PC-9 (cell line): ENCODE measurements at regions not wholly inside any gene's neighbourhood (a gene's known extent, or its start where the extent isn't known, plus 50 kb on each side); places are given as distances from the start of the nearest gene placed in this dataset.

Experiments
- BruUV-seq: library from RNA; stranded (reverse); fragments of 400-500 nt; replicated peaks from 2 replicates; lab custom pipeline; 2021; lab: Mats Ljungman, UMichigan
- CTCF ChIA-PET: fragments of 300-600 bp; sonication (Branson Sonifier 250); formaldehyde crosslinking; loops from one replicate; lab custom pipeline; 2022; ENCODE audit warnings: antibody characterized with exemption; lab: Charles Lee
- POLR2A ChIA-PET: fragments of 300-600 bp; sonication (Branson Sonifier 250); formaldehyde crosslinking; loops from one replicate; lab custom pipeline; 2022; ENCODE audit warnings: antibody characterized with exemption; ENCODE audit not compliant: unreplicated experiment; lab: Charles Lee
- DNase-seq, 2 experiments: peaks; one replicate each; pipeline versions ENCODE4 v3.0.0 to v3.0.0-alpha.2; 2015 to 2022; ENCODE audit warnings: mixed read lengths in 1 of 2
- H2AFZ ChIP-seq: fragments of 200-600 bp; sonication (generic); 2 replicates; pipeline ENCODE4 v1.8.1; 2017; ENCODE audit warnings: antibody characterized with exemption
- H3F3A ChIP-seq: fragments of 200-600 bp; sonication (generic); 2 replicates; pipeline ENCODE4 v1.8.1; 2017; ENCODE audit warnings: antibody characterized with exemption, mild to moderate bottlenecking, low read depth; ENCODE audit not compliant: insufficient read depth
- H3K27ac ChIP-seq: fragments of 200-600 bp; sonication (generic); 2 replicates; pipeline ENCODE4 v1.6.1; 2016; ENCODE audit warnings: mixed run types
- H3K27me3 ChIP-seq: fragments of 200-600 bp; sonication (generic); 2 replicates; pipeline ENCODE4 v1.6.1; 2016; ENCODE audit warnings: low read depth, mixed run types; ENCODE audit not compliant: insufficient read depth
- H3K36me3 ChIP-seq: fragments of 200-600 bp; sonication (generic); 2 replicates; pipeline ENCODE4 v1.6.1; 2016; ENCODE audit warnings: low read depth, mixed run types
- H3K4me1 ChIP-seq: fragments of 200-600 bp; sonication (generic); replicated peaks from 2 replicates; pipeline ENCODE4 v1.6.1; 2016; ENCODE audit warnings: mixed run types; ENCODE audit not compliant: insufficient read depth
- H3K4me2 ChIP-seq: fragments of 200-600 bp; sonication (generic); 2 replicates; pipeline ENCODE4 v1.6.1; 2017; ENCODE audit warnings: mixed run types
- H3K4me3 ChIP-seq: fragments of 200-600 bp; sonication (generic); 2 replicates; pipeline ENCODE4 v1.6.1; 2016; ENCODE audit warnings: mixed run types
- H3K79me2 ChIP-seq: fragments of 200-600 bp; sonication (generic); 2 replicates; pipeline ENCODE4 v1.6.1; 2017; ENCODE audit warnings: low read depth, mixed run types
- H3K9me2 ChIP-seq: fragments of 200-600 bp; sonication (generic); 2 replicates; pipeline ENCODE4 v1.8.1; 2017; ENCODE audit warnings: mild to moderate bottlenecking; ENCODE audit not compliant: insufficient read depth
- H3K9me3 ChIP-seq: fragments of 200-600 bp; sonication (generic); 2 replicates; pipeline ENCODE4 v1.8.1; 2016; ENCODE audit warnings: low read depth; ENCODE audit not compliant: insufficient read depth
- H4K20me1 ChIP-seq: fragments of 200-600 bp; sonication (generic); 2 replicates; pipeline ENCODE4 v1.8.1; 2017; ENCODE audit not compliant: insufficient read depth
- CTCF ChIP-seq: fragments of 200-600 bp; sonication (generic); conservative IDR thresholded peaks from 2 replicates; pipeline ENCODE4 v1.6.1; 2017; ENCODE audit warnings: mixed run types, antibody characterized with exemption, mild to moderate bottlenecking, moderate library complexity
- EZH2 ChIP-seq: fragments of 200-600 bp; sonication (generic); IDR thresholded peaks from 2 replicates; pipeline ENCODE4 v1.8.0; 2017; ENCODE audit warnings: antibody characterized with exemption, low read depth
- intact Hi-C: fragments of 100-400 bp; cut with micrococcal nuclease; formaldehyde crosslinking; loops from one replicate; pipeline ENCODE4 v1.10.0; 2022; ENCODE audit not compliant: unreplicated experiment

GRCh38 chr6:81690073-81690472, 62.4 kb downstream of the TENT5A start:
- intact Hi-C loops: no loop called here
- DNase-seq: peak; percentile 11 to 37
- Histone ChIP-seq H3K9me3 (no peaks in the 10 kb centered on the region), H3K79me2 (no peaks in the 10 kb centered on the region), H3K4me1 (no peaks in the 10 kb centered on the region), H2AFZ (no peak overlapping the region), H3K27ac (no peak overlapping the region), H3K4me2 (no peak overlapping the region), H3K4me3 (no peak overlapping the region), H3K36me3 (no peaks in the 10 kb centered on the region), H3K9me2 (no peaks in the 10 kb centered on the region), H3K27me3 (no peaks in the 10 kb centered on the region), H4K20me1 (no peaks in the 10 kb centered on the region), H3F3A (no peaks in the 10 kb centered on the region)
- BruUV-seq: no TSS peak
- ChIA-PET POLR2A (interaction anchor here (0.5 kb wide), 1 partner anchor 674 kb away, joined by 4 read pairs; the partner anchor contains the start of gene TPBG), CTCF (no interaction called here)
- TF ChIP-seq CTCF (no peak), EZH2 (no peak)

GRCh38 chr6:81689580-81689979, 62.9 kb downstream of the TENT5A start:
- H3K4me2 ChIP-seq: no peak overlapping the region
- no peaks in the 10 kb centered on the region for H3K9me2 ChIP-seq
- DNase-seq: no peak
- no peak overlapping the region for H3K4me3 ChIP-seq
- H3K27me3 ChIP-seq: no peaks in the 10 kb centered on the region
- intact Hi-C loops: no loop called here
- H2AFZ ChIP-seq: no peak overlapping the region
- H4K20me1 ChIP-seq: no peaks in the 10 kb centered on the region
- H3K79me2 ChIP-seq: no peaks in the 10 kb centered on the region
- ChIA-PET POLR2A (interaction anchor here (0.5 kb wide), 1 partner anchor 674 kb away, joined by 4 read pairs; the partner anchor contains the start of gene TPBG), CTCF (no interaction called here)
- no peaks in the 10 kb centered on the region for H3K36me3 ChIP-seq
- H3K9me3 ChIP-seq: no peaks in the 10 kb centered on the region
- TF ChIP-seq CTCF (no peak), EZH2 (no peak)
- H3F3A ChIP-seq: no peaks in the 10 kb centered on the region
- H3K4me1 ChIP-seq: no peaks in the 10 kb centered on the region
- no peak overlapping the region for H3K27ac ChIP-seq
- no TSS peak for BruUV-seq

- Histone ChIP-seq H3K27me3 (no peaks in the 10 kb centered on the region), H3K4me2 (0 out of 2 replicates have a peak overlapping the region, but pooled peaks have one; percentile 11), H3K27ac (no peak overlapping the region), H3F3A (no peaks in the 10 kb centered on the region), H4K20me1 (no peaks in the 10 kb centered on the region), H2AFZ (no peak overlapping the region), H3K9me3 (no peaks in the 10 kb centered on the region), H3K79me2 (no peaks in the 10 kb centered on the region), H3K9me2 (no peaks in the 10 kb centered on the region), H3K4me3 (no peak overlapping the region), H3K4me1 (peaks cover 8% of the 10 kb centered on the region), H3K36me3 (no peaks in the 10 kb centered on the region)
- ChIA-PET CTCF (no interaction called here), POLR2A (interaction anchor here (0.6 kb wide), 1 partner anchor 9 kb away, joined by 3 read pairs; no protein-coding TSS in a partner anchor)
- intact Hi-C loops: no loop called here
- no peak for TF ChIP-seq CTCF
- no peak for TF ChIP-seq EZH2
- BruUV-seq: no TSS peak
- no peak for DNase-seq
Measured at GRCh38 chr6:81683912-81684311, 68.6 kb downstream of the TENT5A start.
